ENCODE measurements at regions not wholly inside any gene's neighbourhood (a gene's known extent, or its start where the extent isn't known, plus 50 kb on each side); places are given as distances from the start of the nearest gene placed in this dataset.

DNA sequence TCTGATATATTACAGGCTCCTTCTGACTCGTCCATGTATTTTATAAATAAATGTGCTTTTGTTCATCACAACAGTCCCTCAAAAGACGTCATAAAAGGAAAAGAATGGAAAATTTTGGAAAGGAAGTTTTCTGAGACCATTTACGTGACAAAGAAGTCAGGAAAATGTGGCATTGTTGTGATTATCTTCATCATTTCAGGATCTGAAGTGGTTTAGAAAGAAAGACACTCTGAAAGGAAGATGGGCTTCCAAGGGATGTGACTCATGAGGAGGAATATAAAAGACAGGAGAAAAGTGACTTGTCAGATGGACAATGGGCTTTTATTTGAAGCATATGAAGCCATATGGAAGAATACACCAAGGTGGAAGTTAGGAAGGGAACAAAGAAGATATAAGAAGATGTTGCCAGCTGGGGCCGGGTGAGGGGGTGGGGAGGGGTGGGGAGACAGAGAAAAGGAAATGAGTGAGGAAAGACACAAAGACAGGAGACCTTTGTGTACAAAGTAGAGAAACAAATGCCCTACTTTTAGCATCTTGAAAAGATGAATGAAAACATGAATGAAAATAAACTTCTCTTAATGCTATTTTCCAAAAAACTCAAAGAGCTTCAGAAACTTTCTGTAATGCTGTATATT, 190.3 kb upstream of the PREP start:
- FAIRE-seq (no peak), DNase-seq (ENCODE audit: insufficient read length, low spot score) (no peak)
- TF ChIP-seq POLR2A (IDR thresholded peaks at IDR 0.05; ENCODE audit: low read depth, low read length) = no peak

DNA sequence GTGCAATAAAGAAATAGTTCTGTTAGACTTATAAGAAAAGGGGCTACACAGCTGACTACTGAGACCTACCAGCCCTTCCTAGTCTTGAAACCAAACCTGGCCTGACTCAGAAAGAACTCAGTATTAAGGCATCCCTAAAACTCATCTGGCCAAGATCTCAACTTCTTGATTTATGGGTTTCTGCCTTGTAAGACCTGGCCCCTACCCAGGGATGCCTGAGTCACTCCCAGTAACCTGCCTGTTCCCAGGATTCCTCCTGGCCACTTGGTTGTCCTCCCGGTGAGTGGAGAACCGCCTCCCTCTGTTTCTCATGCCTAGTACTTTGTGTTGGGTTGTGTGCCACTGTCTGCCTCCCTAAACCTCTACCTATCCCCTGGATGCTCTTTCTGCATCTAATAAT, 189.4 kb upstream of the PREP start:
- no peak for TF ChIP-seq POLR2A (IDR thresholded peaks at IDR 0.05; ENCODE audit: low read depth, low read length)
- DNase-seq (ENCODE audit: insufficient read length, low spot score) = no peak
- FAIRE-seq = peak; percentile 87

DNA sequence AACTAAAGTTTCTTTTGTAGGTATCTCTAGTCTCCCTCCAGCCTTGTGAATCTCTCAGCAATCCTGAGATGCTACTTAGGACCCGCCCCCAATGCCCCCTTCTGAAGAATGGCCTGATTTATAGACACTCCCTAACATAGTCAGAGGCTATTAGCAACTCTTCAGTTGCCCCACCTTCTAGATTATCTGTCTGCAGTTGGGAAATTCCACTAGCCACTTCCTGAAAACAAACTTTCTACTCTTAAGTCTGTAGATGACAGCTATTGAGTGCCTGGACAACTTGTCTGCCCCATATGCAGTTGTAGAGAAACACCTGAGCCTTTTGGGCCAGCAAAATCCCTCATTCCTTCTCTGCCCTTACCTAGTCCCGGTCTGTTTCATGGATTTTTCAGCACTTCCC, 188.2 kb upstream of the PREP start:
- TF ChIP-seq POLR2A (IDR thresholded peaks at IDR 0.05; ENCODE audit: low read depth, low read length) = no peak
- FAIRE-seq = no peak
- DNase-seq (ENCODE audit: insufficient read length, low spot score) = no peak

DNA sequence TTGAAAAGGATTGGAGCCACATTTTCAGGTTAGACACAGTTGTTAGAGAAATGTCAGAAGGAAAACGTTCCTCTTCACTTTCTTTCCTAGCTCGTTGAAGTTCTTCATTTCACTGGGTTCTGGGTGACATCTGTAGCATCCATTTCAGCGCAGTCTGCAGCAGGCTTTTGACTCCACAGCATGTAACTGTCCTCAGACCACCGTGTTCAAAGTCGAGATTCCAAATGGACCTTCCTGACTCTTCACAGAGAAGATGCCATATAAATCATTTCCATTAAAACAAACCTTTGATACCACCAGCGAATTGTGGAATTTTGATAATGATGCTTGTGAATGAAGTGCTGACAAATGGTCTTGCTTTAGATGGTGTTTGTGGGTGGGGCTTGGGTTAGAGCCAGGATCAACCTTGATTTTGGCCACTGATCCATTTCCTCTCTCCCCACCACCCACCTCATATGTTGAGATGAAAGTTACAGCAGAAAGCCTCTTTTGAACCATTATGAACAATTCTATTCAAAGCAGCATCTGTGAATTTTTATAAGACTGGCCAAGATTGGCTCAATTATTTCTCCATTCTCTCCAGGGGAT, 185.3 kb upstream of the PREP start:
- TF ChIP-seq POLR2A (IDR thresholded peaks at IDR 0.05; ENCODE audit: low read depth, low read length) = no peak
- FAIRE-seq = no peak
- no peak for DNase-seq (ENCODE audit: insufficient read length, low spot score)

DNA sequence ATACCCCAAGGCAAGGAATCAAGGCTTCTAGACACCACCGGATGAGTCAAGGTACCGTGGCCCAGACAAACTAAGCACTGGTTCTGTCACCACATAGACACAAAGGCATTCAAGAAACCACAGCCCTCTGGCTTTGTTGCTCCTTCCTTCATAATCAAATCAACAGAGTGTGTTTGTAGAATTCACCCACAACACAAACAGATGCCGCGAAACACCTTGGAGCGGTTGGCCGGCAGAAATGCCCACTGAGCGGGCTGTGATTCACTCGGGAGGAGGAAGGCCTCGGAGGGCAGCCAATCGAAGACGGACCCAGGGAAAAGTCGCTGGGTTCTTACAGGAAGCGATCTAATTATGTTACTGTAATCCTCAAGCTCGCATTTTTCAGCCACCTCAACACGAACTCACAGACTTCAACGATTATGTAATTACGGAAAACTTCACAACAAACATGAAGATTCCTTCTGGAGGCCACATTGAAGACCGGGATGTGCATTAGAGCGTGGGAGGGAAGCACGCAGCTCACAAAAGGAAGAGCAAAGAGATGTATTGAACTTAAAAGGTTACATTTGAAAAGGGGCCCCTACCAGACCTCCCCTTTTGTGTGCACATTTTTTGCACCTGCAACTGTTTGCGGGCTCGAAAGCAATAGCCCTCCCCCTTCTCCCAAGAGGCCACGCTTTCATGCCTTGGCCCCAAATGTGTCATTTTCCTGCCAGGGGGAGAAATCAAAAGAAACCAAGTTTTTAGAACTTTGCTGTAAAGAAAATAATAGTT, 184.7 kb upstream of the PREP start:
- DNase-seq (ENCODE audit: insufficient read length, low spot score) (no peak), FAIRE-seq (no peak)
- no peak for TF ChIP-seq POLR2A (IDR thresholded peaks at IDR 0.05; ENCODE audit: low read depth, low read length)

DNA sequence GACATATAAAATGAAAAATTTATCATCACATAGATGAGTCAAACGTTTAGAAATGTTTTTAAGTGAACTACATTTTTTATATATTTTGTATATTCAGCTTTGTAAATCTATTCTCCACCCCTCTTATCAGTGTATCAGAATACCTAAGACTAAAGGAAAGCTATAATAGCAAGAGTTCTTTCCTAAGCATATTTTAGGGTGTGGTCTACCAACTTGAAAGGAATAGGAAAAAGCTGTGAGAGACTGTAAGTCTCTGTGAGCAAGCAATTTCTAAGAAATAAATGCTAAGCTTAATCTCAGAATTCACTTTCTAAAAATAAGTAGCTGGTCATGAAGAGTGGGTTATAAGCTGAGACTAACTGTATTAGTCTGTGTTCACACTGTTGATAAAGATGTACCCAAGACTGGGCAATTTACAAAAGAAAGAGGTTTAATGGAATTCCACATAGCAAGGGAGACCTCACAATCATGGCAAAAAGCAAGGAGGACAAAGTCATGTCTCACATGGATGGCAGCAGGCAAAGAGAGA, 175.4 kb upstream of the PREP start:
- DNase-seq (ENCODE audit: insufficient read length, low spot score) (no peak), FAIRE-seq (no peak)
- no peak for TF ChIP-seq POLR2A (IDR thresholded peaks at IDR 0.05; ENCODE audit: low read depth, low read length)

DNA sequence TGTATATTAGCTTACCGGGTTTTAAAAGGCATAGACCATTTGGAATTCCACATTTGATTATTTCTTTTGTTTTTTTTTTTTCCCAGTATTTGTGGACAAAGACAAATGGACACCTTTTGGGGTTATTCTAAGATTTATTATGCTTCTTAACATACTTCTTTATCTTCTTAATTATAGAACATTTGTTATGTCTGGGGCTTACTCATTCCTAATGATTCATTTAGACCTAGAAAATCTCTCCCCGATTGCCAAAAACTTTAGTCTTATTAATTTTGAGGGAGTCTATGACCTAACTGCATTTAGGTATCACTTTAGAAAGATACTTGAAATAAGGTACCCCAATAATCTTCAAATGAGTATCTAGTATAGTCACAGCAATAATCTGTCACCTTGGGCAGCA, 170.7 kb upstream of the PREP start:
- FAIRE-seq = no peak
- no peak for DNase-seq (ENCODE audit: insufficient read length, low spot score)
- no peak for TF ChIP-seq POLR2A (IDR thresholded peaks at IDR 0.05; ENCODE audit: low read depth, low read length)

DNA sequence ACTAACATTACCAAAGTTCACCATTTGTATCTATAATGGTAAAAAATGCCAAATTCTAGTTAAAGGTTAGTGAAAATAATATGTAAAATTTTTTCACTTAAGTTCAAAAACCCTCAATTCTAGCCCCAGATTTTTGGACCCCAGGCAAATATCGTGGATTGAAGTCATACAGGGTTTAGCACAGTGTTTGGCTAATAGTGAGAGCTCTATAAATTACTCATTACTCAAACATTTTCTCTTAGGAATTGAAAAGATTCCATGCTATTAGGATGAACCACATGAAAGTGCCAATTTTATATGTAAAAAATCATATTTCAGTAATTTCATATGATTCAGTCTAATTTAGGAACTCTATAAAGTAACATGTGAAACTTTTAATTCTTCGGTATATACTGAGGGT, 170.3 kb upstream of the PREP start:
- FAIRE-seq = no peak
- no peak for TF ChIP-seq POLR2A (IDR thresholded peaks at IDR 0.05; ENCODE audit: low read depth, low read length)
- DNase-seq (ENCODE audit: insufficient read length, low spot score) = no peak

DNA sequence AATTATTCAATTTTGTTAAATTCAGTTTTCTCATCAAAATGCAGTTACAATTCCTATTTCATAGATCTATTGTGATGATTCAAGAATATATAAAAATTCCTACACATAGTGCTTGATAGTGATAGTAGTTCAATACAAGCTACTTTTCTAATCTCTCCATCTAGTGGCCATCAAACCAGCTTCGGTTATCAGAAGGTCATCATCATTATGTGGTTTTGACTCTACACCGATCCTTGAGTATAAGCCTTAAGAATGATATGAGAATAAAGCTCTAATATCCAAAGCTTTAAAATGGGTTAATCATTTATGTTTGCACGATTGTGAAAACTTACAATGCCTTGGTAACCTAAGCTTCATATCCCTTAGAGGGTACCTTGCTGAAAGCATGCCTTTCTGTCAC, 167.5 kb upstream of the PREP start:
- FAIRE-seq (no peak), DNase-seq (ENCODE audit: insufficient read length, low spot score) (no peak)
- no peak for TF ChIP-seq POLR2A (IDR thresholded peaks at IDR 0.05; ENCODE audit: low read depth, low read length)

DNA sequence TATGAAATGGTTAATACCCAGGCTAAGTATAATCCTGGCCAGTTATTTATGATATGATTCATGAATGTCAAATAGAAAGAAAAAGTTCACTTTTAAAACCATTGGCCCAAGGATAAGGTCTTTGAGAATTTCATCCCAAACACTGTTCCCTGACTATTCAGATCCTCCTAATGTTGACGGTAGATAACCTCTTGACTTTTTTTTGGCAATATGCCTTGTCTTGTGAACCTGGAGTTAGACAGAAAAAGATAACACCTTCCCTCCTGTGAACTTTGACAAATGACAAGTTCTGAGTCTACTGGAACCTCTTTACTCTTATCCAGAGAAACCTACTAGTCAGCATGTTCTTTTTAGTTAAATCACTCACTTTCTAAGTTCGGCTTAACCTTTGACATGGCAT, 166.8 kb upstream of the PREP start:
- TF ChIP-seq POLR2A (IDR thresholded peaks at IDR 0.05; ENCODE audit: low read depth, low read length) = no peak
- FAIRE-seq = no peak
- DNase-seq (ENCODE audit: insufficient read length, low spot score) = no peak

DNA sequence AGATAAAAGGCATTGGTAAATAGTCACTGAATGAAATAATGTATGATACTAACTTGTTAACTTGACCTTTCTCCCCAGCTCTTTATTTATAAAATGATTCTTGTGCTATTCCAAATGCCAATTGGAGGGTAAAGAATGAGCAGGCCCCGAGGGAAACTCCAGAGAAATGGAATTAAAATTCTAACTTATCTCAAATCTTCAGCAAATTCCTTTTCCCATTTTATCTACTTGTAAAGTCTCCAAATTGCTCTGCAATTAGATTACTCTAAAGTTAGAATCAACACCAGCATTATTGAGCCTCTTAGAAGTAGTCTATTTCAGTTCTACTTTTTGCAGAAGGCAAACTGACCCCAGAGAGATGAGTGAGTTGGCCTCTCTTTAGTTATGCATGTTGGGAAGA, 165.9 kb upstream of the PREP start:
- no peak for FAIRE-seq
- TF ChIP-seq POLR2A (IDR thresholded peaks at IDR 0.05; ENCODE audit: low read depth, low read length) = no peak
- DNase-seq (ENCODE audit: insufficient read length, low spot score) = no peak

DNA sequence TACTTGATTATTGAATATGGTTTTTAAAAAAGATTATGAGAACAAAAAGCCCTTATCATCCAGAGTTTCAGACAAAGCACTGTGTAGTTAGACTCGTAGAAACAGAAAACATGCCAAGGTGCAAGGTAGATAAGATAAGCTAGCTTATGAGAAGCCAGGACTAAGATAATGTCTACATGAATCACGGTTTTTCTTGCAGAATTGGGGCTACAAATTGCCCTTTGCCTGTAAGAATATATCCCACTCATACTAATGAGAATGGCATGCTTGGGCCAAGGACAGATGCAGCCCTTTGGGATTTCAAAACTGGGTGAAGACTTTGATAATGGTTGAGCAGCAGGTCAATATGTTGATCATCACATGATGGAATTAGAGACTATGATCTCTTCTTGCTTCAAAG, 165.3 kb upstream of the PREP start:
- FAIRE-seq = no peak
- TF ChIP-seq POLR2A (IDR thresholded peaks at IDR 0.05; ENCODE audit: low read depth, low read length) = no peak
- no peak for DNase-seq (ENCODE audit: insufficient read length, low spot score)

DNA sequence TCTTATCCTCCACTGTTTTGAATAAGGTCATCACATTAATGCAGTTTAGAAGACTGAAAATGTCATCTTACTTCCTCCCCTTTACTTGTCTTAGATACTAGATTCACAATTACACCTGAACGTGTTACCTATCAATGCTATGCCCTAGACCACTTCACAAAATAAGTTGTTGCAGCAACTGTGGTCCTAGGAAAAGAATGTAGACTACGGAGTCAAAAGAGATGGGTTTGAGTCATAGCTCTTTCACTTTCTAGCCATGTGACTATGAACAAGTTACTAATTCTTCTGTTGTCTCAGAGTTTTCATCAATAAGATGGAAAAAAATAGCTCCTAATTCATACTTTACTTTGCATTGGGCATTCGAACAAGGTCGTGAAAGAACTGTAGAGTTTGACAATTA, 164.3 kb upstream of the PREP start:
- TF ChIP-seq POLR2A (IDR thresholded peaks at IDR 0.05; ENCODE audit: low read depth, low read length) = no peak
- FAIRE-seq (no peak), DNase-seq (ENCODE audit: insufficient read length, low spot score) (no peak)

DNA sequence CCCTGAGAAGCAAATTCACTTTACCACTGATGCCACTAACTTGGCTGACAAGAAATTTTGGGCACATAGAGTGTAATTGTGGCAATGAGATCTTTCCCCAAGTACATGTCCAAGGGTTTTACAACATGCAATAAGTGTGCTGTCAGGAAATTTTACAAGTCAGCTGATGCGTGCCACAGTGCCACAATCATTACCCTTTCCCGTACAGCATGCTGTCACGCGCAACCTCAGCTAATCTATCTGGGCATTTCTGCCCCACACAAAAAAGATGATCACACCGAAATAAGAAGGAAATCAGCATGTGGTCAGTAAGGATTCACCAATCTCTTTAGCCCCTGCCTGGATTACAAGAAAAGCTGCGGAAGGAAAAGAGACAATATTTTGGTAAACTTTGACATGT, 163.6 kb upstream of the PREP start:
- FAIRE-seq = no peak
- no peak for DNase-seq (ENCODE audit: insufficient read length, low spot score)

More for the DNA sequence above, 163.6 kb upstream of the PREP start:
- no peak for TF ChIP-seq POLR2A (IDR thresholded peaks at IDR 0.05; ENCODE audit: low read depth, low read length)
